WERI-Rb-1 (cell line): ENCODE measurements at regions not wholly inside any gene's neighbourhood (a gene's known extent, or its start where the extent isn't known, plus 50 kb on each side); places are given as distances from the start of the nearest gene placed in this dataset.

Experiments
- DNase-seq: peaks from one replicate; pipeline ENCODE4 v3.0.0-alpha.2; 2020
- H3K27ac ChIP-seq: fragments of 250-450 bp; sonication (Bioruptor Pico); 2 replicates; pipeline ENCODE4 v1.5.1; 2020; ENCODE audit warnings: mild to moderate bottlenecking, moderate library complexity
- H3K27me3 ChIP-seq: fragments of 250-450 bp; sonication (Bioruptor Pico); 2 replicates; pipeline ENCODE4 v1.5.1; 2021; ENCODE audit warnings: mild to moderate bottlenecking, low read depth, moderate library complexity; ENCODE audit not compliant: insufficient read depth, severe bottlenecking
- H3K36me3 ChIP-seq: fragments of 250-450 bp; sonication (Bioruptor Pico); 2 replicates; pipeline ENCODE4 v1.5.1; 2020; ENCODE audit warnings: mild to moderate bottlenecking, moderate library complexity
- H3K4me3 ChIP-seq: 2 replicates; pipeline ENCODE4 v1.5.1; 2011; ENCODE audit warnings: low read depth, mild to moderate bottlenecking, control low read depth, low read length
- H3K9me3 ChIP-seq: fragments of 250-450 bp; sonication (Bioruptor Pico); 2 replicates; pipeline ENCODE4 v1.5.1; 2021; ENCODE audit warnings: mild to moderate bottlenecking, moderate library complexity; ENCODE audit not compliant: severe bottlenecking
- CTCF ChIP-seq: IDR thresholded peaks from 2 replicates; pipeline ENCODE4 v1.5.1; 2011; ENCODE audit warnings: low read depth, mild to moderate bottlenecking, control low read depth, inconsistent platforms, low read length

GRCh38 chr5:63131626-63132285, 553.1 kb downstream of the LRRC70 start:
- Histone ChIP-seq H3K27me3 (no peaks in the 10 kb centered on the region), H3K27ac (no peak overlapping the region)

DNA sequence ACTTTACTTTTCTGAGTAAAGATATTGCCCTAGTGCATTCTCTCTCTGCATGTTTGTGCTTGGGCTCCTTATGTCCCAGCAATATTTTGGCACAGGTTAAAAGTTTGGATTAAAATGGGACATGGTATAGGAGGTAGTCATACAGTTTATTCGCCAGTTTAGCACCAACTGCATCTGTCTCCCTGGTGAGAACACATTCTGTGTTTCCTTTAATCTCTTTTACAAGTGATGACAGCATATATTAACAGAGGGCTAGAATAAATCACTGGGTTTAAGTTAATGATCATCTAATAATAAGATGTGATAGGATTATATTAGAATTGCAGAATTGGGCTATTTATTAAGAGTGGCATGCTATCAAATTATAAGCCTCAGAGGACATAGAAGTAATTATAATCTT, 550.1 kb downstream of the LRRC70 start:
- no peaks in the 10 kb centered on the region for H3K36me3 ChIP-seq
- H3K27ac ChIP-seq = no peak overlapping the region
- H3K27me3 ChIP-seq = no peaks in the 10 kb centered on the region
- H3K4me3 ChIP-seq = no peak overlapping the region
- no peak for DNase-seq
- no peaks in the 10 kb centered on the region for H3K9me3 ChIP-seq
- no peak for TF ChIP-seq CTCF

More at GRCh38 chr5:63131626-63132285, 553.1 kb downstream of the LRRC70 start:
- Histone ChIP-seq H3K36me3 (no peaks in the 10 kb centered on the region), H3K9me3 (no peaks in the 10 kb centered on the region), H3K4me3 (no peak overlapping the region)
- no peak for TF ChIP-seq CTCF
- no peak for DNase-seq

- no peak for TF ChIP-seq CTCF
- no peak for DNase-seq
- H3K9me3 ChIP-seq = no peaks in the 10 kb centered on the region
- no peaks in the 10 kb centered on the region for H3K36me3 ChIP-seq
- no peaks in the 10 kb centered on the region for H3K27me3 ChIP-seq
- no peak overlapping the region for H3K4me3 ChIP-seq
- no peak overlapping the region for H3K27ac ChIP-seq
Observed at GRCh38 chr5:63128018-63128417, 549.4 kb downstream of the LRRC70 start.

DNA sequence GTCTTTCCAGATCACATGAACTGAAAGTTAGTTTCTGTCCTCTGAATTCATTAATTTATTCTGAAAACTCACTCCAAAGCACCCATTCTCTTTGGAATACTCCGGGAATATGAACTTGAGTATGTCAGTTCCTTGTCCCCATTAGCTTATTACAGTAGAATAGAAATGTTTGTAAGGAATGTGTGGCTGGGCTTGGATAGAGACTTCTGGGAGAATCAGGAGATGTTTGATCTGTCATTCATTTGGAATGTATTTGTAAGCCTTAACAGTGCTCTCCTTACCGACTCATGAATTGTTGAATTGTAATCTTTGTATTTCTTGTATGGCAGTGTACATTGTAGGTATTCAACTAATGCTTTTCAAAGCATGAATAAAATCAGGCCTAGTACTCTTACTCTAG, 548.4 kb downstream of the LRRC70 start:
- no peak for DNase-seq
- TF ChIP-seq CTCF = no peak
- Histone ChIP-seq H3K9me3 (no peaks in the 10 kb centered on the region), H3K27ac (no peak overlapping the region), H3K36me3 (no peaks in the 10 kb centered on the region), H3K27me3 (no peaks in the 10 kb centered on the region), H3K4me3 (no peak overlapping the region)

DNA sequence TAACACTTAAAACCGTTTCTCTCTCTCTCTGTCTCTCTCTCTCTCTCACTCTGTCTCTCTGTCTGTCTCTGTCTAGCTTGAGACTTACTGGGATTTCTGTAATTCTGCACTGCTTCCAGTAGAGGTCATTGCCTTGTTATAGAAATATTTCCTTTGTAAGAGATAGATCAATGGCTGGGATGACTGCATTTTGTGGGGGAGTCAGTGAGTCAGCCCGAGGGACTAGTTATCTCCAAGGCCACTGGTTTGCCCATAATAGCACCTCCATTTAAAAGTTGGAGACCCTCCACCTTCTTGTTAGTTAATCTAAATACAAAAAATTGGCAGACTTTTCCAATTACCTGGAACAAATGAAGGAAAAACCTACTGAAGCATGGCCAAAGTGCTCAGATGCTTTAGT, 547.2 kb downstream of the LRRC70 start:
- Histone ChIP-seq H3K27ac (no peak overlapping the region), H3K27me3 (no peaks in the 10 kb centered on the region), H3K4me3 (no peak overlapping the region), H3K36me3 (no peaks in the 10 kb centered on the region), H3K9me3 (no peaks in the 10 kb centered on the region)
- DNase-seq = peak; percentile 7
- TF ChIP-seq CTCF = peak; percentile 45

- H3K36me3 ChIP-seq = no peaks in the 10 kb centered on the region
- H3K27me3 ChIP-seq = no peaks in the 10 kb centered on the region
- H3K9me3 ChIP-seq = no peaks in the 10 kb centered on the region
- H3K27ac ChIP-seq = no peak overlapping the region
- no peak for TF ChIP-seq CTCF
- H3K4me3 ChIP-seq = no peak overlapping the region
- no peak for DNase-seq
Observed at GRCh38 chr5:63125392-63125791, 546.8 kb downstream of the LRRC70 start.
